GM19372 (cell line): ENCODE measurements at regions not wholly inside any gene's neighbourhood (a gene's known extent, or its start where the extent isn't known, plus 50 kb on each side); places are given as distances from the start of the nearest gene placed in this dataset.

Experiments used
- ATAC-seq: cut with Tn5 transposase; IDR thresholded peaks from one replicate; pipeline ENCODE4 v1.9.1; 2021; ENCODE audit warnings: mild to moderate bottlenecking, low read depth, moderate library complexity; ENCODE audit not compliant: unreplicated experiment

DNA sequence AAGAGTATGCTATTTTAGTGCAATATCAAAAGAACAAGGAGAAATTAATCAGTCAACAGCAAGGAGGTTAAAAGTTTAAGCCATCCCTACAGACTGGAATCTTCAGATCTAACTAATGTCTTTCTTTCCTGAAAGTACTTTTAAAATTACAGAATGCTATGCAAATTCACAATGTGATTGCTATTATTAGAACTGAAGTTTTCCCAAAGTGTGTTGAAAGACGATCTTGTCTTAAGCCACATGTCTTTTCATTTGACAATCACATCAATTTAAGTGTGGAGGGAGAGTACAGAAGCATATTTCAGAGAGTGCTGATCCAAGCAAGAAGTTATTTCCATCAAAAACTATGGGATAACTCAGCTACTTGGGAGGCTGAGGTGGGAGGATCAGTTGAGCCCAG lies 64.7 kb upstream of the TNIP3 start:
- ATAC-seq = no peak

GRCh38 chr4:121227341-121227792 lies 63.2 kb upstream of the TNIP3 start:
- ATAC-seq = peak; percentile 77

DNA sequence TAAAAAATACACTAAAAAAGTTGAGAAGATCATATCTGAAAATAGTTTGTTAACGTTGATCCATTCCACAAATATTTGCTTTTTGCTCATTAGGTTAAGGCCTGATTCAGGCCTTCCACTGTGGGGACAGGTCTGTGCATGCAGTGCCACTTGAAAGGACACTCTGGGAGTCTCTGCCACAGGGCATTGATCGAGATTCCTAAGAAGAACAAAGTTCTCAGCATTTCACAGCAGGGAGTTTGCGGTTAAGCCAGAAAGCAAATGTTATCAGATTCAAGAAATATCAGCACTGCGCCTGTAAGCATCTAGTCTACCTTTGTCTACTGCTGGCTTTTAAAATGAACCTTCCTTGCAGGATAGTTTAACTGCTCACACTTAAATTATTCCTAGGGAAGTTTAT lies 62.2 kb upstream of the TNIP3 start:
- ATAC-seq = no peak

DNA sequence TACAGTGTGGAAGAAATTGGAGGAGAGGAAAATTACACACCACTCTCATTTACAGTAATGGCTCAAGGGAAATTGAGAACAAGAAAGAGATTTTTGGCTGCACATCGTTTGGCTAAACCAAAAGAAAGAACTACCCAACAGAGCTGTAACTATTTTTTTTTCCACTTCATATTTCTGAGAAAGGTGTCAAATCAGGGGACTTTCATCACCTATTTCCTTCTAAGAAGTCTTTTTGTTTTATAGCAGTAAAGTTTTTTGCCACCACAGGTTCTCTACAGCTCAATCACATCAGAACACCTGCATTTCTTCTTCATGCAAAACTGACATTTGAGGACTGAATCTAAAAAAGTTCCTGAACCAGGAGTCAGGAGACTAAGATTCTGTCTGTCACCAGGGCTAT lies 57.5 kb upstream of the TNIP3 start:
- no peak for ATAC-seq

DNA sequence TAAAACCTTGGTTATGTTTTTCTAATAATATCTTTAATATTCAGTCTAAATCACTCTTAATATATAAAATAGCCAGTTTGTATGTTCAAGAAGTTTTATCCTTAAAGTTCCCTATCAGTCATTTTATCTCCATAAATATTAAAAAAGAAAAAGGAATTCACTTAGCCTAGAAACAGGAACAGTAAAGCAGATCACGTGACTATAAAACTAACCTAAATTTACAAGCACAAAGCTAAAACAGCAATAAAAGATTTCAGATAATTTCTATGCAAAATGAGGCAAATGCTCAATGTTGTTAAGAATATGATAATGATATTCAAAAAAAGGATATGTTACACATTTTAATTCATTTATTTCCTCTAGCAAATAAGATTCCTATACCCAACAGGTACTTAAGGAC lies 57.1 kb upstream of the TNIP3 start:
- ATAC-seq = no peak

DNA sequence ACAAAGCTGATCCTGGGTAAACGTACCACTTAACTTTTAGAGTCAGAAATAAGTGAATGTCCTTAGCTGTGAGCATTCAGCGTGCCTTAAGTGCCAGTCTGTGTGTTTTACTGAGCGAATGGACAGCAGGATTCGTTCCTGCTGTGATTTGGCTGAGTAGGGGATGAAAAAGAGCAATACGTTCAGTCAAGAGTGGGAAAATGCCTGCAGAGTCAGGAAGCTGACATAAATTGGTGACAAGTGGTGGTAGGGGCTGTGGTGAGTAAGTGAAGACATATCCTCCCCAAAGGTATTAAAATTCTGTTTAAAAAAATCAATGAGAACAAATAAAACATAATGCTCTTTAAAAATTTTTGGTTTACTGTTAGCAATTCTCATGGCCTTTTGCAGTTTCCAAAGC lies 56.6 kb upstream of the TNIP3 start:
- no peak for ATAC-seq

- ATAC-seq = no peak
Observed at GRCh38 chr4:121219227-121219626, 55.1 kb upstream of the TNIP3 start.

GRCh38 chr4:121217351-121217750 lies 53.2 kb upstream of the TNIP3 start:
- ATAC-seq = no peak

- ATAC-seq = no peak
Observed at GRCh38 chr4:121216461-121216860, 52.3 kb upstream of the TNIP3 start.

- no peak for ATAC-seq
Observed at GRCh38 chr4:121213940-121214339, 49.8 kb upstream of the TNIP3 start.
